Hepatocyte (in vitro differentiated cells): ENCODE measurements at regions not wholly inside any gene's neighbourhood (a gene's known extent, or its start where the extent isn't known, plus 50 kb on each side); places are given as distances from the start of the nearest gene placed in this dataset.

Experiments
- CTCF ChIP-seq: fragments of 200-600 bp; sonication (generic); IDR thresholded peaks from 2 replicates; pipeline ENCODE4 v1.5.1; 2016; ENCODE audit warnings: antibody characterized with exemption, mild to moderate bottlenecking; ENCODE audit not compliant: poor library complexity
- EZH2 ChIP-seq: fragments of 200-600 bp; sonication (generic); IDR thresholded peaks from 2 replicates; pipeline ENCODE4 v1.6.1; 2016; ENCODE audit warnings: antibody characterized with exemption, mild to moderate bottlenecking, borderline replicate concordance

- TF ChIP-seq EZH2 (no peak), CTCF (no peak)
Observed at GRCh38 chr2:155382776-155383175, 684.3 kb downstream of the KCNJ3 start.
